ENCODE measurements at regions not wholly inside any gene's neighbourhood (a gene's known extent, or its start where the extent isn't known, plus 50 kb on each side); places are given as distances from the start of the nearest gene placed in this dataset.

DNA sequence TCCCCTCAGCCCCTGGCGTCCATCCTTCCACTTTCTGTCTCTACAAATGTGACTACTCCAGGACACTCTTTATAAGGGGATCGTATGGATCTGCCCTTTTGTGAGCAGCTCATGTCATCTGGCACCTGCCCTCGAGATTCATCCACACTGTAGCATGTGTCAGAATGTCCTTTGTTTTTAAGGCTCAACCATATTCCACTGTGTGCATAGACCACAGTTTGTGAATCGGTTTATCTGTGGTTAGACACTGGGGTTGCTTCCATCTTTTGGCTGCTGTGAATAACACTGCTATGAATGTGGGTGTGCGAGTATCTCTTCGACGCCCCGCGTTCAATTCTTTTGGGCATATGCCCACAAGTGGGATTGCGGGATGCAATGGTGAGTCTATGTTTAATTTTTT is 167.9 kb downstream of the NUP210 start:
- TF ChIP-seq, protein P1, sequence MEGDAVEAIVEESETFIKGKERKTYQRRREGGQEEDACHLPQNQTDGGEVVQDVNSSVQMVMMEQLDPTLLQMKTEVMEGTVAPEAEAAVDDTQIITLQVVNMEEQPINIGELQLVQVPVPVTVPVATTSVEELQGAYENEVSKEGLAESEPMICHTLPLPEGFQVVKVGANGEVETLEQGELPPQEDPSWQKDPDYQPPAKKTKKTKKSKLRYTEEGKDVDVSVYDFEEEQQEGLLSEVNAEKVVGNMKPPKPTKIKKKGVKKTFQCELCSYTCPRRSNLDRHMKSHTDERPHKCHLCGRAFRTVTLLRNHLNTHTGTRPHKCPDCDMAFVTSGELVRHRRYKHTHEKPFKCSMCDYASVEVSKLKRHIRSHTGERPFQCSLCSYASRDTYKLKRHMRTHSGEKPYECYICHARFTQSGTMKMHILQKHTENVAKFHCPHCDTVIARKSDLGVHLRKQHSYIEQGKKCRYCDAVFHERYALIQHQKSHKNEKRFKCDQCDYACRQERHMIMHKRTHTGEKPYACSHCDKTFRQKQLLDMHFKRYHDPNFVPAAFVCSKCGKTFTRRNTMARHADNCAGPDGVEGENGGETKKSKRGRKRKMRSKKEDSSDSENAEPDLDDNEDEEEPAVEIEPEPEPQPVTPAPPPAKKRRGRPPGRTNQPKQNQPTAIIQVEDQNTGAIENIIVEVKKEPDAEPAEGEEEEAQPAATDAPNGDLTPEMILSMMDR (IDR thresholded peaks at IDR 0.05) = no peak
- TF ChIP-seq EP300 (IDR thresholded peaks at IDR 0.05) = no peak
- TF ChIP-seq POLR2A (IDR thresholded peaks at IDR 0.05) = no peak

Measured in ovary (tissue), 3 donors.